IMR-90 (cell line): ENCODE measurements at regions not wholly inside any gene's neighbourhood (a gene's known extent, or its start where the extent isn't known, plus 50 kb on each side); places are given as distances from the start of the nearest gene placed in this dataset.

Source experiments
- ATAC-seq: fragments of 200-7000 bp; cut with Tn5 transposase; 2 replicates; pipeline ENCODE4 v1.9.1; 2020; ENCODE audit warnings: low read depth, mild to moderate bottlenecking, moderate library complexity
- BruUV-seq: library from RNA; stranded (reverse); fragments of 400-500 nt; replicated peaks from 2 replicates; lab custom pipeline; 2021; lab: Mats Ljungman, UMichigan
- CTCF ChIA-PET: fragments of 300-600 bp; formaldehyde crosslinking; extraction: SDS; loops from one replicate; lab custom pipeline; 2021; ENCODE audit warnings: antibody characterized with exemption; lab: Yijun Ruan, JAX
- POLR2A ChIA-PET: fragments of 300-600 bp; sonication (Branson Sonifier 250); formaldehyde crosslinking; loops from one replicate; lab custom pipeline; 2022; ENCODE audit warnings: antibody characterized with exemption; ENCODE audit not compliant: unreplicated experiment; lab: Charles Lee
- DNase-seq: peaks from one replicate; pipeline ENCODE4 v3.0.0; 2013
- H2AFZ ChIP-seq: replicated peaks from 2 replicates; pipeline ENCODE3; 2013; ENCODE audit warnings: low read length, mild to moderate bottlenecking; ENCODE audit not compliant: poor library complexity
- H2AK5ac ChIP-seq: 2 replicates; pipeline ENCODE4 v1.6.1; 2013; ENCODE audit warnings: low read depth, low read length, inconsistent platforms
- H2AK9ac ChIP-seq: replicated peaks from 2 replicates; pipeline ENCODE3; 2013; ENCODE audit warnings: mild to moderate bottlenecking, low read depth, low read length, moderate library complexity; ENCODE audit not compliant: poor library complexity
- H2BK120ac ChIP-seq: 2 replicates; pipeline ENCODE4 v1.6.1; 2013; ENCODE audit warnings: low read depth, low read length, inconsistent platforms
- H2BK15ac ChIP-seq: 3 replicates; pipeline ENCODE4 v1.6.1; 2013; ENCODE audit warnings: low read depth, low read length, inconsistent platforms
- H2BK20ac ChIP-seq: 2 replicates; pipeline ENCODE4 v1.6.1; 2013; ENCODE audit warnings: low read depth, mild to moderate bottlenecking, inconsistent platforms, low read length, moderate library complexity
- H2BK5ac ChIP-seq: 2 replicates; pipeline ENCODE4 v1.6.1; 2013; ENCODE audit warnings: mild to moderate bottlenecking, low read depth, low read length, inconsistent platforms; ENCODE audit not compliant: poor library complexity, severe bottlenecking
- H3K14ac ChIP-seq: replicated peaks from 2 replicates; pipeline ENCODE4 v1.6.1; 2013; ENCODE audit warnings: low read depth, low read length, inconsistent platforms
- H3K18ac ChIP-seq: 2 replicates; pipeline ENCODE4 v1.6.1; 2013; ENCODE audit warnings: low read depth, low read length, control low read depth
- H3K23ac ChIP-seq: 2 replicates; pipeline ENCODE4 v1.6.1; 2013; ENCODE audit warnings: low read depth, low read length, inconsistent platforms
- H3K27ac ChIP-seq: 2 replicates; pipeline ENCODE4 v1.5.1; 2013; ENCODE audit warnings: mild to moderate bottlenecking, control low read depth, low read length; ENCODE audit not compliant: insufficient read depth
- H3K27me3 ChIP-seq: 2 replicates; pipeline ENCODE4 v1.6.1; 2013; ENCODE audit warnings: low read length; ENCODE audit not compliant: control insufficient read depth, insufficient read depth
- H3K36me3 ChIP-seq: 2 replicates; pipeline ENCODE4 v1.6.1; 2013; ENCODE audit warnings: low read length, mixed read lengths; ENCODE audit not compliant: control insufficient read depth, insufficient read depth
- H3K4ac ChIP-seq: 2 replicates; pipeline ENCODE4 v1.6.1; 2013; ENCODE audit warnings: low read depth, low read length, inconsistent platforms
- H3K4me1 ChIP-seq: 2 replicates; pipeline ENCODE4 v1.6.1; 2013; ENCODE audit warnings: low read length, mixed read lengths; ENCODE audit not compliant: control insufficient read depth, insufficient read depth
- H3K4me2 ChIP-seq: 2 replicates; pipeline ENCODE4 v1.6.1; 2013; ENCODE audit warnings: low read depth, mild to moderate bottlenecking, control low read depth, low read length, moderate library complexity
- H3K4me3 ChIP-seq: 2 replicates; pipeline ENCODE4 v1.5.1; 2013; ENCODE audit warnings: low read depth, mild to moderate bottlenecking, control low read depth, low read length, moderate library complexity; ENCODE audit not compliant: insufficient read depth
- H3K56ac ChIP-seq: 2 replicates; pipeline ENCODE4 v1.6.1; 2013; ENCODE audit warnings: low read length, inconsistent platforms; ENCODE audit not compliant: insufficient read depth; ENCODE audit errors: extremely low read depth
- H3K79me1 ChIP-seq, 2 experiments: 2 replicates each; pipeline ENCODE4 v1.6.1; 2013; ENCODE audit warnings: low read length in 2 of 2, inconsistent platforms in 1 of 2, low read depth in 1 of 2
- H3K9ac ChIP-seq: 2 replicates; pipeline ENCODE4 v1.6.1; 2013; ENCODE audit warnings: low read depth, low read length, control low read depth
- H3K9me1 ChIP-seq: 2 replicates; pipeline ENCODE4 v1.6.1; 2013; ENCODE audit warnings: low read length, inconsistent platforms; ENCODE audit not compliant: insufficient read depth
- H3K9me3 ChIP-seq: 2 replicates; pipeline ENCODE4 v1.6.1; 2013; ENCODE audit warnings: low read length; ENCODE audit not compliant: control insufficient read depth, insufficient read depth
- H4K20me1 ChIP-seq: 2 replicates; pipeline ENCODE4 v1.6.1; 2013; ENCODE audit warnings: low read length, inconsistent platforms; ENCODE audit not compliant: insufficient read depth
- H4K5ac ChIP-seq: 2 replicates; pipeline ENCODE4 v1.6.1; 2013; ENCODE audit warnings: mild to moderate bottlenecking, low read depth, low read length, control low read depth
- H4K8ac ChIP-seq, 2 experiments: 2 replicates each; pipeline ENCODE4 v1.6.1; 2013; ENCODE audit warnings: low read depth in 2 of 2, low read length in 2 of 2, control low read depth in 1 of 2, inconsistent platforms in 1 of 2
- H4K91ac ChIP-seq: 2 replicates; pipeline ENCODE4 v1.6.1; 2013; ENCODE audit warnings: low read depth, low read length, inconsistent platforms; ENCODE audit not compliant: insufficient read depth
- BHLHE40 ChIP-seq: fragments of 150-350 bp; IDR thresholded peaks from 2 replicates; pipeline ENCODE4 v1.6.1; 2016; ENCODE audit warnings: mild to moderate bottlenecking, low read depth, low read length
- CEBPB ChIP-seq: IDR thresholded peaks from 2 replicates; pipeline ENCODE4 v1.6.1; 2012; ENCODE audit warnings: low read depth, low read length, improper control_type of control experiment
- FOS ChIP-seq: fragments of 150-350 bp; IDR thresholded peaks from 2 replicates; pipeline ENCODE4 v1.6.1; 2016; ENCODE audit warnings: low read depth, low read length
- MAFK ChIP-seq: IDR thresholded peaks from 2 replicates; pipeline ENCODE4 v1.6.1; 2012; ENCODE audit warnings: low read depth, low read length, improper control_type of control experiment
- MAZ ChIP-seq: IDR thresholded peaks from 2 replicates; pipeline ENCODE4 v1.6.1; 2012; ENCODE audit warnings: low read depth, mild to moderate bottlenecking, low read length, improper control_type of control experiment, moderate library complexity, borderline replicate concordance
- MXI1 ChIP-seq: IDR thresholded peaks from 2 replicates; pipeline ENCODE4 v1.6.1; 2012; ENCODE audit warnings: low read depth, mild to moderate bottlenecking, low read length, moderate library complexity, borderline replicate concordance
- NFE2L2 ChIP-seq: fragments of 150-350 bp; IDR thresholded peaks from 2 replicates; pipeline ENCODE4 v1.6.1; 2016; ENCODE audit warnings: low read depth, mild to moderate bottlenecking, low read length
- RCOR1 ChIP-seq: IDR thresholded peaks from 2 replicates; pipeline ENCODE4 v1.6.1; 2012; ENCODE audit warnings: mild to moderate bottlenecking, low read length, improper control_type of control experiment; ENCODE audit not compliant: insufficient replicate concordance
- WGBS, 2 experiments: methylation state at CpG; one replicate each; pipeline versions ENCODE4 v1.1.5 to v1.1.7; 2013; ENCODE audit warnings: missing lambda C conversion rate in 2 of 2; ENCODE audit not compliant: insufficient read length in 1 of 2; ENCODE audit errors: extremely low coverage in 2 of 2; 5-methylcytosine and 5-hydroxymethylcytosine counted together
- dilution Hi-C: fragments of 300-500 bp; cut with HindIII; formaldehyde crosslinking; loops from one replicate; pipeline ENCODE4 v1.14.3; 2018; ENCODE audit warnings: low sequenced_read_pairs; ENCODE audit not compliant: unreplicated experiment
- in situ Hi-C: fragments of 300-500 bp; cut with MboI; formaldehyde crosslinking; loops from 3 replicates; pipeline ENCODE4 v1.14.3; 2019; ENCODE audit warnings: low sequenced_read_pairs, inconsistent platforms, mixed read lengths
- intact Hi-C: fragments of 100-400 bp; cut with micrococcal nuclease; formaldehyde crosslinking; loops from 2 replicates; pipeline ENCODE4 v1.10.0; 2022
- TF ChIP-seq, protein P1 (sequence below): fragments of 150-350 bp; IDR thresholded peaks from 2 replicates; pipeline ENCODE4 v1.6.1; 2017; ENCODE audit warnings: mild to moderate bottlenecking, antibody characterized with exemption, low read length, low read depth
- TF ChIP-seq, protein P2 (sequence below): conservative IDR thresholded peaks from 2 replicates; pipeline ENCODE4 v1.5.1; 2012; ENCODE audit warnings: mild to moderate bottlenecking, low read depth, low read length, improper control_type of control experiment
- TF ChIP-seq, protein P3 (sequence below): fragments of 150-350 bp; IDR thresholded peaks from 2 replicates; pipeline ENCODE4 v1.6.1; 2016; ENCODE audit warnings: low read depth, mild to moderate bottlenecking, low read length, moderate library complexity, borderline replicate concordance

DNA sequence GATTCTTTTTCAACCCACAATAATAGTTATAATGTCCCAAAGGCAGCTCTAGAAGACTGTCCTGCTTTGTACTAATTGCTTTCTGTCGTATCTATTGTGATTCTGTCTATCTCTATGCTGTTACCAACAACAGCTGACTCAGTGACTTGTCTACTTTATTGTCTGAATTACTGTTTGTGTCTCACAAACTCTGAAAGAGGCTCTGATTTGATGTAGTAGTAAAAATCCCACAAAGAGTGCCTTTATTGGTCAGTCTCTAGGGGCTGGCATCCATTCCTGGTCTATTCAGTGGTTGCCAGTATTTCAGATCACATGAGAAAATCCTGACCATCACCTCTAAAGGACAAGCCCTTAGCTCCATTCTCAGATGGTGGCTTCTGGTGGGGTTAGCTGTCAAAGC lies 254.2 kb downstream of the NSUN3 start:
- no peak overlapping the region for H2BK15ac ChIP-seq
- H3K18ac ChIP-seq: no peak overlapping the region
- CTCF ChIA-PET: no interaction called here
- in situ Hi-C loops (no loop called here), dilution Hi-C loops (no loop called here), intact Hi-C loops (no loop called here)
- no peaks in the 10 kb centered on the region for H3K9me3 ChIP-seq
- TF ChIP-seq MXI1 (no peak), MAFK (no peak), FOS (no peak), MAZ (no peak), CEBPB (no peak), NFE2L2 (no peak), RCOR1 (no peak), BHLHE40 (no peak)
- TF ChIP-seq, protein P1, sequence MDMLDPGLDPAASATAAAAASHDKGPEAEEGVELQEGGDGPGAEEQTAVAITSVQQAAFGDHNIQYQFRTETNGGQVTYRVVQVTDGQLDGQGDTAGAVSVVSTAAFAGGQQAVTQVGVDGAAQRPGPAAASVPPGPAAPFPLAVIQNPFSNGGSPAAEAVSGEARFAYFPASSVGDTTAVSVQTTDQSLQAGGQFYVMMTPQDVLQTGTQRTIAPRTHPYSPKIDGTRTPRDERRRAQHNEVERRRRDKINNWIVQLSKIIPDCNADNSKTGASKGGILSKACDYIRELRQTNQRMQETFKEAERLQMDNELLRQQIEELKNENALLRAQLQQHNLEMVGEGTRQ: no peak
- TF ChIP-seq, protein P2, sequence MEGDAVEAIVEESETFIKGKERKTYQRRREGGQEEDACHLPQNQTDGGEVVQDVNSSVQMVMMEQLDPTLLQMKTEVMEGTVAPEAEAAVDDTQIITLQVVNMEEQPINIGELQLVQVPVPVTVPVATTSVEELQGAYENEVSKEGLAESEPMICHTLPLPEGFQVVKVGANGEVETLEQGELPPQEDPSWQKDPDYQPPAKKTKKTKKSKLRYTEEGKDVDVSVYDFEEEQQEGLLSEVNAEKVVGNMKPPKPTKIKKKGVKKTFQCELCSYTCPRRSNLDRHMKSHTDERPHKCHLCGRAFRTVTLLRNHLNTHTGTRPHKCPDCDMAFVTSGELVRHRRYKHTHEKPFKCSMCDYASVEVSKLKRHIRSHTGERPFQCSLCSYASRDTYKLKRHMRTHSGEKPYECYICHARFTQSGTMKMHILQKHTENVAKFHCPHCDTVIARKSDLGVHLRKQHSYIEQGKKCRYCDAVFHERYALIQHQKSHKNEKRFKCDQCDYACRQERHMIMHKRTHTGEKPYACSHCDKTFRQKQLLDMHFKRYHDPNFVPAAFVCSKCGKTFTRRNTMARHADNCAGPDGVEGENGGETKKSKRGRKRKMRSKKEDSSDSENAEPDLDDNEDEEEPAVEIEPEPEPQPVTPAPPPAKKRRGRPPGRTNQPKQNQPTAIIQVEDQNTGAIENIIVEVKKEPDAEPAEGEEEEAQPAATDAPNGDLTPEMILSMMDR: no peak
- TF ChIP-seq, protein P3, sequence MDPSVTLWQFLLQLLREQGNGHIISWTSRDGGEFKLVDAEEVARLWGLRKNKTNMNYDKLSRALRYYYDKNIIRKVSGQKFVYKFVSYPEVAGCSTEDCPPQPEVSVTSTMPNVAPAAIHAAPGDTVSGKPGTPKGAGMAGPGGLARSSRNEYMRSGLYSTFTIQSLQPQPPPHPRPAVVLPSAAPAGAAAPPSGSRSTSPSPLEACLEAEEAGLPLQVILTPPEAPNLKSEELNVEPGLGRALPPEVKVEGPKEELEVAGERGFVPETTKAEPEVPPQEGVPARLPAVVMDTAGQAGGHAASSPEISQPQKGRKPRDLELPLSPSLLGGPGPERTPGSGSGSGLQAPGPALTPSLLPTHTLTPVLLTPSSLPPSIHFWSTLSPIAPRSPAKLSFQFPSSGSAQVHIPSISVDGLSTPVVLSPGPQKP: no peak
- no peaks in the 10 kb centered on the region for H3K79me1 ChIP-seq
- no peak for DNase-seq
- no peak overlapping the region for H3K4me2 ChIP-seq
- no peaks in the 10 kb centered on the region for H4K20me1 ChIP-seq
- H3K36me3 ChIP-seq: no peaks in the 10 kb centered on the region
- POLR2A ChIA-PET: no interaction called here
- H3K14ac ChIP-seq: no peak overlapping the region
- no peaks in the 10 kb centered on the region for H3K27me3 ChIP-seq
- no peak overlapping the region for H4K91ac ChIP-seq
- H3K4me3 ChIP-seq: no peak overlapping the region
- no peak overlapping the region for H2BK120ac ChIP-seq
- no peak overlapping the region for H4K5ac ChIP-seq
- no peak overlapping the region for H3K4ac ChIP-seq
- no peak overlapping the region for H2BK5ac ChIP-seq
- H3K4me1 ChIP-seq: no peaks in the 10 kb centered on the region
- ATAC-seq: no peak
- no peak overlapping the region for H4K8ac ChIP-seq
- H3K9ac ChIP-seq: no peak overlapping the region
- no peak overlapping the region for H2AK5ac ChIP-seq
- no CpG with 5 or more reads among the region's 1 CpG for whole genome bisulfite sequencing, 2 experiments
- no peak overlapping the region for H2AFZ ChIP-seq
- H2AK9ac ChIP-seq: no peak overlapping the region
- H2BK20ac ChIP-seq: no peak overlapping the region
- H3K9me1 ChIP-seq: no peaks in the 10 kb centered on the region
- H3K56ac ChIP-seq: no peak overlapping the region
- BruUV-seq: no TSS peak
- no peak overlapping the region for H3K23ac ChIP-seq
- H3K27ac ChIP-seq: no peak overlapping the region
